ENCODE measurements at regions not wholly inside any gene's neighbourhood (a gene's known extent, or its start where the extent isn't known, plus 50 kb on each side); places are given as distances from the start of the nearest gene placed in this dataset.

DNA sequence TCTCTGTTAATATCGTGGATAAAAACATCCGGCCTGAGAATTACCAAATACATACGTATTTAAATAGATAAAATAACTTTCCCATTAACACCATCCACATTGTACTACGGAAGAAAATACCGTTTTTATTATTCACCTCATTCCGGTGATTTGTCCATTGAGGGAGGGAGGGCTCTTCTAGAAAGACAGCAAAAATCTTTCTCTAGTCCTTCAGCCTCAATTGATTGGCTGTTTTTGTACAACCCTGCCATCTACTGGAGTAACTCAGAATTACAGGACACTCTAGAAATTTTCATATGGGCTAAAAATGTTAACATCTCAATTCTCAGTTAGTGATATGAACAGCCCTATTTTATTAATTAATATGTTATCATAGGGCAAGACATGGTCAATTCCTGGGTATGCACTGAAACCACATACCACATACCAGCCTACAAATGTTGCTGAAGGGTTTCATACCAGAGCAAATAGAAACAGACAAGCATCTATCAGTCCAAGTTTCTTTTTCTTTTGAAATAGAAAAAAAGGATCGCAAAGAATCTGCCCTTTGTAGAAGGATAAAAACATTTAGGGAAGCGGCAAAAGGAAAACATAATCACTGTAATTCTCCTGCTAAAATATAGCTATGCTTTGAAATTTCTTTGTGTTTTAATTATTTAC, 55.8 kb upstream of the CDCA7L start:
- TF ChIP-seq EP300 (IDR thresholded peaks at IDR 0.05): no peak
- TF ChIP-seq CTCF (IDR thresholded peaks at IDR 0.05): peak; percentile 63 to 69 (median 68)
- TF ChIP-seq POLR2A (IDR thresholded peaks at IDR 0.05): no peak
